Activated CD8-positive, alpha-beta memory T cell treated with anti-CD3 and anti-CD28 coated beads, Interleukin-2, amount 10 ng/mL, durations not matched to agents 7 days and 5 days (primary cell): ENCODE measurements at regions not wholly inside any gene's neighbourhood (a gene's known extent, or its start where the extent isn't known, plus 50 kb on each side); places are given as distances from the start of the nearest gene placed in this dataset.
A peak's percentile ranks its signal among the peaks of the same experiment; 100 is the strongest.

ENCODE experiments used
- ATAC-seq: fragments of 150-1000 bp; cut with Tn5 transposase; one replicate; pipeline ENCODE4 v1.10.0; 2021; ENCODE audit warnings: moderate library complexity
- CTCF ChIA-PET: fragments of 350-600 bp; sonication (Branson Sonifier 250); formaldehyde crosslinking; loops from one replicate; lab custom pipeline; 2021; ENCODE audit warnings: antibody characterized with exemption; lab: Charles Lee
- DNase-seq: peaks from one replicate; pipeline ENCODE4 v3.0.0-alpha.2; 2020
- H3K27ac Mint-ChIP-seq: one replicate; pipeline ENCODE4 v1.8.0; 2021; ENCODE audit warnings: mild to moderate bottlenecking, mixed read lengths
- H3K27me3 Mint-ChIP-seq: one replicate; pipeline ENCODE4 v1.8.0; 2021; ENCODE audit warnings: mixed read lengths
- H3K36me3 Mint-ChIP-seq: one replicate; pipeline ENCODE4 v1.8.0; 2021; ENCODE audit warnings: mild to moderate bottlenecking, mixed read lengths
- H3K4me1 Mint-ChIP-seq: one replicate; pipeline ENCODE4 v1.8.0; 2021; ENCODE audit warnings: mixed read lengths
- H3K4me3 Mint-ChIP-seq: one replicate; pipeline ENCODE4 v1.8.0; 2021; ENCODE audit warnings: mild to moderate bottlenecking, moderate library complexity, mixed read lengths
- H3K9me3 Mint-ChIP-seq: one replicate; pipeline ENCODE4 v1.8.0; 2022; ENCODE audit warnings: low read depth, mixed read lengths

DNA sequence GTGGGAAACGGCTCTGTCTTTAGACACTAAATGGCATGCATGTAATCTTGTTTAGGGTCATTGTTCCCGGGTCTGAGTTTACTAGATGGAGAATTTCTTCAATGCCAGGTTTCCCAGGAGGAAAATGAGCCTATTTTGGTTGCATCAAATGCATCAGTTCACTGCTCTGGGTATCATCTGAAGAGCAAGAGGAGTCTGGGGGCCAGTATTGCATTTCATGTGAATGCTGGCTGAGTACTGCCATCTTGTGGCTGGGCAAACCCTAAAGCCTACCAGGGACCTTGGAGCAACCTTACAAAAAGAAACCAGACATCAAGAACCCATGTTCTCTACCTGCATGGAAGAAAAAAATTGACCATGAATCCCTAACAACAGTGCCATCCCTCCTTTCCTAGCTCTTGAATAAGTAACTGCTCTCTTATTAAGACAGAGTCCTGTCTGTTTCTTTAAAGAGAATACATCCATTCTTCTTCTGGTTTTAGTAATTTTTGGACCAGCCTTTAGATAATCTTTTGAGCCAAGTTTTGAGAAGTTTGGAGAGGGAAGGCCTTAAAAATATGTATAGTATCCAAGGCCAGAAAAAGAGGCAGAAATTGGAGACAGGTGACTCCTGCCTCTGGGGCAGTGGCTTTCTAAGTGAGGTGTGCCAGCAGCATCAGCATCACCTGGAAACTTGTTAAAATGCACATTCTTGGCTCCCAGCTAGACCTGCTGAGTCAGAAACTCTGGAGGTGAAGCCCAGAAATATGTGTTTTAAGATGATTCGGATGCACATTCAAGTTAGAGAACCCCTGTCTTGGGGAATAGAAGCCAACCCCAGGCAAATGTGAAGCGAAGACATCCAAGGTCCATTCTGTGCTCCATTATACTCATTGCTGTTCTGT, 261.0 kb upstream of the CXCR4 start:
- Mint-ChIP-seq H3K27ac (no peak overlapping the region), H3K36me3 (peaks cover 1% of the 10 kb centered on the region), H3K9me3 (no peaks in the 10 kb centered on the region), H3K27me3 (no peaks in the 10 kb centered on the region), H3K4me1 (peaks cover 80% of the 10 kb centered on the region), H3K4me3 (no peak overlapping the region)
- CTCF ChIA-PET, result interaction anchor here (1.3 to 7.4 kb wide), 7 partner anchors 51 to 471 kb away, joined by 3 to 109 read pairs (median 4); no protein-coding TSS in a partner anchor
- ATAC-seq (peak; percentile 32), DNase-seq (peak; percentile 87)

DNA sequence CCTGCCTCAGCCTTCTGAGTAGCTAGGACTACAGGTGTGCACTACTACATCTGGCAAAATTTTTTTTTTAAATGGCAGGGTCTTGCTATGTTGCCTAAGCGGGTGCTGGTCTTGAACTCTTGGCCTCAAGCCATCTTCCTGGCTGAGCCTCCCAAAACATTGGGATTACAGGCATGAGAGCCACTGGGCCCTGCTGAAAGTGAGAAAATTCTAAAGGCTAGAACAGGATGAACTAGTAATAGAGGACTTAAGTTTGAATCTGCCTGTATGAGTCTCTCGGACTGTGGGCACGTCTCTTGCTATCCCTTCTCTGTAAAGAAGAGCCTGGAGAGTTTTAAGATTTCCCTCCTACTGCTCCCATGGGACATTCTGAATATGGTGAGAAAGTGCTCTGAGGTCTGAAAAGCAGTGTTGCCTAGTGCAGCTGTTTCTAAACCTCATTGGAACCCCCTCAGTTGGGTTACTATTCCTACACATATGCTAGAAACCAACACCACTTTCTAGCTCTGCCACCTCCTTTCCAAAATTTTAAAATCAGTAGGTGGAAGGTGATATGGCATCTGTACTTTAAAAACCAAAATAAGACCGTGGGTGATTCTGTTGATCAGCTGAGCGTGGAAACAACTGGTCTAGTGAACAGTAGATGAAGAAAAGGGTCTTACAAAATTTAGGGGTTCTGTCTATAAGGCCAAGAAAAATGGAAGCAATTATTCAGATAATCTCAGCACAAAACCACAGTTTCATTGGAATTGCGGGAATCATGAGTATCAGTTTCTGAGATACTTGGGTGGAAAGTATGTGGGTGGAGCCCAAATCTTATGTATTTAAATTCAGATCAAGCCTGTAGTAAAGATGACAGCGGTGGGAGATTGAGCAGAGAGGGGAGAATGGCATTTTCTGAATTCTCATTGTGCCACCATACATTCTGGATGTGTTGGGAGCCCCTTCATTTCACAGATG, 259.8 kb upstream of the CXCR4 start:
- Mint-ChIP-seq H3K9me3 (no peaks in the 10 kb centered on the region), H3K4me1 (peaks cover 68% of the 10 kb centered on the region), H3K27me3 (no peaks in the 10 kb centered on the region), H3K27ac (no peak overlapping the region), H3K4me3 (no peak overlapping the region), H3K36me3 (peaks cover 1% of the 10 kb centered on the region)
- DNase-seq (no peak), ATAC-seq (no peak)
- CTCF ChIA-PET, result interaction anchor here (1.0 to 7.4 kb wide), 6 partner anchors 50 to 467 kb away, joined by 4 to 109 read pairs (median 4); no protein-coding TSS in a partner anchor

DNA sequence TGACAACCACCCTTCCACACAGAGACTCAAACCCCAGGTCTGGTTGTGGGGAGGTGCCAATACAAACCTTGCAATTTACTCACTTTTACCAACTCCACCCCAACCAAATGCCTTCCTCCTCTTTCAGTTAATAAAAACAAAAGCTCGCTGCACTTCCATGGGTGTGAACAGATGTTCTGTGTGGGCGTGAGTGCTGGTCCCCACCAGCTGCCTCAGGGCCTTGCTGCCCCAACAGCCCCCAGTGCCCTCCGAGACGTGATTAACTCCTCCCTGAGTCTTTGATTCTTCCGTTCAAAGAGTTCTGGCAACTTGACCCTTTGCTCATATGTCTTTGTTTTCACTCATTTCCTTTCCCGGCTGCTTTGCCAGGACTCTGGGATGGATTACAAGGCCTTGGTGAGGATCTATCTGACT, 258.9 kb upstream of the CXCR4 start:
- no peak for ATAC-seq
- H3K9me3 Mint-ChIP-seq, result no peaks in the 10 kb centered on the region
- H3K27ac Mint-ChIP-seq, result peak overlapping the region; percentile 88
- CTCF ChIA-PET, result interaction anchor here (1.0 to 7.4 kb wide), 7 partner anchors 8 to 557 kb away, joined by 3 to 109 read pairs (median 5); no protein-coding TSS in a partner anchor
- H3K4me3 Mint-ChIP-seq, result no peak overlapping the region
- no peak for DNase-seq
- H3K36me3 Mint-ChIP-seq, result peaks cover 1% of the 10 kb centered on the region
- peaks cover 59% of the 10 kb centered on the region for H3K4me1 Mint-ChIP-seq
- H3K27me3 Mint-ChIP-seq, result peaks cover 3% of the 10 kb centered on the region

DNA sequence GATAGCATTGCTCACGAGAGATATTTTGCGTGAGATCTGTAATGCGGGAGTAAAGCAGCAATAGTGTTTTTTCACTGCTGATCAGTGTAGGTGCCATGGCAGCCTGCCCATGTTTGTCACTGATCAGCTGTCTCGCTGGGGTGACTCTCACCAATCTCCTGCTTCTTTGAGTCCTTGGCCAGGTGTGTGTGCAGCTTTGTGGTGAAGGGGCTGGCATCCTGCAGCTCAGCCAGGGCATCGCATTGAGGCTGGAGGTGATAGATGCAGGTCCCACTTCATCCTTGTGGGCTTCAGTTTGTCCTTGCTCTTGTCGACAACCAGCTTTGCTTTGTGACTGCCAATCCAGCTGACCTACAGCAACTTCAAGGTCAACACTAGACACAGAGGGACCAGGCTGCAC, 258.3 kb upstream of the CXCR4 start:
- no peak for ATAC-seq
- Mint-ChIP-seq H3K36me3 (no peaks in the 10 kb centered on the region), H3K27ac (peak overlapping the region; percentile 88), H3K4me1 (peaks cover 53% of the 10 kb centered on the region), H3K9me3 (no peaks in the 10 kb centered on the region), H3K4me3 (no peak overlapping the region), H3K27me3 (peaks cover 3% of the 10 kb centered on the region)
- CTCF ChIA-PET, result interaction anchor here (1.2 to 7.4 kb wide), 6 partner anchors 9 to 556 kb away, joined by 3 to 109 read pairs (median 4); no protein-coding TSS in a partner anchor
- DNase-seq, result no peak

DNA sequence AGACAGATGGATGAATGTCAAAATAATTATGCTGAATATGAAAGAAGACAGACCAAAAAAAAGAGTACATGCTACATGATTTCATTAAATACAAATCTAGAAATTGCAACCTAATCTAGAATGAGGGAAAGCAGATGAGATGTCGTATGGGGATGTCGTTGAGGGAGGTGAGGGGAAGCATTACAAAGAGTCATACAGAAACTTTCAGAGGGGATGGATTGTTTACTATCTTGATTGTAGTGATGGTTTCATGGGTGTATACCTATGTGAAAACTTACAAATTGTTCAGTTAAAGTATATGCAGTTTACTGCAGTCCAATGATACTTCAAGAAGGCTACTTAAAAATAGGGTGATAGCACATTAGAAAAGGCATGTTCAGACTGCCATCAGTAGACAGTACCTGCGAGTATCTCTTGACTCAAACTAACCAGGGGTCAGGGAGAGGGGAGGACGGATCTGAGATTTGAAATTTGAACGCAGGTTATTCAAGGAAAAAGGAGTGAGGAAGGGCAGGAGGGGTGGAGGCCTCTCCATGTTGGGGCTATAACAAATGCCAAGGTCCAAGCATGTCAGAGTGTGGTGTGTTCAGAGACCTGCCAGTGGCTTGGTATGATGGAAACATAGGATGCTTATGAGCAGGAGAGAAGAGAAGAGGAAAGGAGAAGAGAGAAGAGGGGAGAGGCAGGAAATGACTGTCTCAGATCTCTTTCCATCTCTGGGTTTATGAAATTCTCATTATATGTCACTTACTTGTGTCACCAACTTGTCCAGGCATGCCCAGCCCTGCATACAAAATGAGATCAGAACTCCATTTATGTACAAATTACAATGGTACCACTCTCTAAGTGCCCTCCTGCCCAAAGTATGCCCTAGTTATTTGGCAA, 257.3 kb upstream of the CXCR4 start:
- peaks cover 2% of the 10 kb centered on the region for H3K36me3 Mint-ChIP-seq
- DNase-seq (peak; percentile 59), ATAC-seq (peak; percentile 72)
- CTCF ChIA-PET, result interaction anchor here (1.2 to 7.4 kb wide), 6 partner anchors 10 to 555 kb away, joined by 3 to 109 read pairs (median 6); no protein-coding TSS in a partner anchor
- H3K9me3 Mint-ChIP-seq, result no peaks in the 10 kb centered on the region
- H3K4me3 Mint-ChIP-seq, result peak overlapping the region; percentile 22
- H3K27me3 Mint-ChIP-seq, result peaks cover 6% of the 10 kb centered on the region
- peak overlapping the region; percentile 88 for H3K27ac Mint-ChIP-seq
- H3K4me1 Mint-ChIP-seq, result peaks cover 49% of the 10 kb centered on the region

DNA sequence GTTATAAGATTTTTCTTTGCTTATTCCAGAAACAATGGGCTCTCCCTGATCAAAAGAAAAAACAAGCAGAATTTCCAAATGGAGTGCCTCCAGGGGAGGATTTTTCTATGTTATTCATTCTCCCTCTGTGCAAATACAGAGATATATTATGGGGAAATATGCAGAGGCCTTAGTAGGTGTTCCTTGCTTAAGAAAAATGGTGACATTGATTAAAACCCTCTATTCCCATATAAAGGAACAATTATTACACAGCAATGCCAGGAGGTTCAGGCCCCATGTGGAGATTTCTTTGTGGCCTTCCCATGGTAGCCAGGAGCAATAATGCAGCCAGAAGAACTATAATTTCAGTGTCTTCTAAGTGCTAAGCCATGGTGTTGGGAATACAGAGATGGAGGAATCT, 255.9 kb upstream of the CXCR4 start:
- Mint-ChIP-seq H3K4me3 (no peak overlapping the region), H3K27me3 (peaks cover 7% of the 10 kb centered on the region), H3K36me3 (peaks cover 6% of the 10 kb centered on the region), H3K4me1 (peaks cover 48% of the 10 kb centered on the region), H3K9me3 (peaks cover 2% of the 10 kb centered on the region), H3K27ac (no peak overlapping the region)
- ATAC-seq, result no peak
- CTCF ChIA-PET, result interaction anchor here (1.9 kb wide), 1 partner anchor 460 kb away, joined by 7 read pairs; no protein-coding TSS in a partner anchor
- DNase-seq, result no peak

DNA sequence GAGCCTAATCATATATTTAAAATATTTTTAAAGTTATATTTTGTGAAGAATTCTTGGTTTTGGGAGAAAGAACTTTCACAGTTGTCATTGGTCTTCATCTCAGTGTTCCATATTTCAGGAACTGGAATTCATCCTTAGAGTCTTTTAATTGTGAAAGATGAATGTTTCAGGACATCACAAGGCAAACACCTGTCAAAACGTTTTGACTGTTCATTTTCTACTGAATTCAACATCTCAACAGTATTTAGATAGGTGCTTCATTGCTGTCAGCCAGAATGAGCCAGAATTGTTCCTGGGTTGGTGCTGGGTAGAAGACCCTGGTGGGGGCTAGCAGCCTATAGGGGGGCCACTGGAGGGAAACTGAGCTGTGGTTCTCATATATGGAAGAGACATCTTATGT, 255.1 kb upstream of the CXCR4 start:
- H3K27ac Mint-ChIP-seq, result no peak overlapping the region
- H3K4me3 Mint-ChIP-seq, result no peak overlapping the region
- peaks cover 7% of the 10 kb centered on the region for H3K36me3 Mint-ChIP-seq
- CTCF ChIA-PET, result no interaction called here
- H3K27me3 Mint-ChIP-seq, result peaks cover 9% of the 10 kb centered on the region
- peaks cover 40% of the 10 kb centered on the region for H3K4me1 Mint-ChIP-seq
- peaks cover 2% of the 10 kb centered on the region for H3K9me3 Mint-ChIP-seq
- ATAC-seq (no peak), DNase-seq (no peak)

DNA sequence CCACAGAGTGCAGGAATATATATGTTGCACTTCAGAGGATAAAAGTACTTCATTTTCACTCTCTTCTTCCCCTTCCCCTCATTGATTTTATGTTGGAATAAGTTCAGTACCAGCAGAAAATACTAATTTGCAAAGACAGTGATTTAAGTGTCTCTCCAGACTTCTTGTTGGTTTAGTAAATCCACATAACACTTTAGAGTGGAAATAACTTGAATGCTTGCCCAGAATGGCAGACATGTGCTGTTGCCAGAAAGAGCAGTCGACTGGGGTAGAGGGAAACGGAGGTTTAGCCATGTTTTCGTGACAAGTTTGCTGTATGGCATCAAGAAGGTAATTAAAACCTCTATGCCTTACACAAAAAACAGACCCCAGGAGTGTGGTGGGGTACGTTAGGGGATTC, 246.0 kb upstream of the CXCR4 start:
- Mint-ChIP-seq H3K4me3 (no peak overlapping the region), H3K4me1 (peaks cover 38% of the 10 kb centered on the region), H3K36me3 (peaks cover 16% of the 10 kb centered on the region), H3K9me3 (peaks cover 6% of the 10 kb centered on the region), H3K27me3 (peaks cover 43% of the 10 kb centered on the region), H3K27ac (no peak overlapping the region)
- CTCF ChIA-PET, result interaction anchor here (1.0 to 1.7 kb wide), 2 partner anchors 20 to 311 kb away, joined by 3 to 6 read pairs; no protein-coding TSS in a partner anchor
- ATAC-seq (no peak), DNase-seq (no peak)

DNA sequence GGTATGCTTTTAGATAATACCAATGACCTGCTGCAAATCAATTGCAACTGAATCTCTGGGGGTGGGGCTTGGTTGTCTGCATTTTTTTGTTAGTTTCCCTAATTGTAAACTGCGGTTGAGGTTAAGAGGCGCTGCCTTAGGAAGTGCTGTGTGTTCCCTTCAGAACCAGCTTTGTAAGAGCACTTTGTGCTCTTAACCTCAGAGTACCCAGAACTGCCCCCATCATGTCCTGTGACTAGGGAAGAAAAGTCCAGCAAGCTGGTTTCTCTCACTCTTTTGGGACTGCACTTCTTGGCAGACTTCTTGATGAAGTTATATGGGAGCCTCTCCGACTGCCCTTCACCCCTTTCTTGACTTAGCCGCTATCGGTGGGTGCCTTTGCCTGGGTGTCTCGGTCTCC, 245.5 kb upstream of the CXCR4 start:
- ATAC-seq, result no peak
- Mint-ChIP-seq H3K4me1 (peaks cover 42% of the 10 kb centered on the region), H3K4me3 (no peak overlapping the region), H3K36me3 (peaks cover 16% of the 10 kb centered on the region), H3K9me3 (peaks cover 6% of the 10 kb centered on the region), H3K27me3 (peaks cover 45% of the 10 kb centered on the region), H3K27ac (no peak overlapping the region)
- CTCF ChIA-PET, result interaction anchor here (1.0 to 1.7 kb wide), 3 partner anchors 21 to 355 kb away, joined by 3 to 6 read pairs (median 5); no protein-coding TSS in a partner anchor
- DNase-seq, result no peak

DNA sequence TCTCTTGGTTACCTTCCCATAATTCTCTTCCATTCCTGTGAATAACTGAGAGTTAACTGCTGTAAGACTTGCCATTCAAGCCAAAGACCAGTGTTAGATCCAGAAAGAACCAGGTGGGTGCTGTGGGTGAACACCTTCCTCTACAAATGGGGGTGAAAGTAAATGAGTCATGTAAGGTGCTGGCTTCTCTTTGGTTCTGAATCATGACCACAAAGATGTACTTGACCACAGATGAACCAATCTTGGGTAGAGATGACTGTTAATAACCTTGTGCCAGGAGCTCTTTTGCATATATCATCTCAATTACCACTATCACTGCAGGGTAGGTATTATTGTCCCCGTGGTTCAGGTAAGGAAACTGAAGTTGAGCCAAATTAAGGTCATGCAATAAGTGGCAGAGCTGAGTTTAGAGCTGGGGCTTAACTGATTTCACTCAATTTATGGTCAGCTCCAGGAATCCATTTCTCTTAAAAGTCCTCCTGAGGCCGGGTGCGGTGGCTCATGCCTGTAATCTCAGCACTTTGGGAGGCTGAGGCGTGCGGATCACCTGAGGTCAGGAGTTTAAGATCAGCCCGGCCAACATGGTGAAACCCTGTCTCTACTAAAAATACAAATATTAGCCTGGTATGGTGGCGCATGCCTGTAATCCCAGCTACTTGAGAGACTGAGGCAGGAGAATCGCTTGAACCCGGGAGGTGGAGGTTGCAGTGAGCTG, 244.9 kb upstream of the CXCR4 start:
- peak overlapping the region; percentile 17 for H3K27ac Mint-ChIP-seq
- peak; percentile 87 for ATAC-seq
- peak; percentile 73 for DNase-seq
- no peak overlapping the region for H3K4me3 Mint-ChIP-seq
- peaks cover 51% of the 10 kb centered on the region for H3K27me3 Mint-ChIP-seq
- peaks cover 5% of the 10 kb centered on the region for H3K9me3 Mint-ChIP-seq
- peaks cover 43% of the 10 kb centered on the region for H3K4me1 Mint-ChIP-seq
- CTCF ChIA-PET, result interaction anchor here (0.8 to 1.7 kb wide), 5 partner anchors 17 to 355 kb away, joined by 3 to 6 read pairs (median 3); no protein-coding TSS in a partner anchor
- peaks cover 13% of the 10 kb centered on the region for H3K36me3 Mint-ChIP-seq

DNA sequence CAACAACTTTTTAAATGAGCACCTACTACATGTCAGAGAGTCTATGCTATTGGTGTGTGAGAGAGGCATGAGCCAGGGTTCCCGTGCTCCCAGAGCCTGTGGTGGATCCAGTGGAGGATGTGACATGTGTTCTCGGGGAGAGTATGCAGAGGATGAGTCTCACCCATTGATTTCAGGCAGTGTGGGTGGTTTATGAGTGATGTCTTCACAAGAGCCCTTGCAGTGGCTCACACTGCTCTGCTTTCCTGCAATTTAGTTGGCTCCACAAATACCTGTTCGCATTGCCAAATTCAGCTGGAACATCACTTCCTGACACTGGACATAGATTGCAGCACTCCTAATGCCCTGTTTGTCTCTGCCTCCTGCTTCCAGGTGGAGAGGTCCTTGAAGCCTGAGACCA, 243.6 kb upstream of the CXCR4 start:
- Mint-ChIP-seq H3K36me3 (peaks cover 7% of the 10 kb centered on the region), H3K4me3 (no peak overlapping the region), H3K27me3 (peaks cover 55% of the 10 kb centered on the region), H3K27ac (no peak overlapping the region), H3K4me1 (peaks cover 43% of the 10 kb centered on the region), H3K9me3 (no peaks in the 10 kb centered on the region)
- no peak for DNase-seq
- no peak for ATAC-seq
- CTCF ChIA-PET, result interaction anchor here (1.5 kb wide), 1 partner anchor 20 kb away, joined by 3 read pairs; no protein-coding TSS in a partner anchor
